NAMALWA (cell line): ENCODE measurements at regions not wholly inside any gene's neighbourhood (a gene's known extent, or its start where the extent isn't known, plus 50 kb on each side); places are given as distances from the start of the nearest gene placed in this dataset.
"Not testable (repeated sequence)": the region's sequence is repeated elsewhere in the genome, so short reads cannot be mapped to it uniquely, and the experiment has no call there.

Experiments used
- DNase-seq: peaks from one replicate; pipeline ENCODE4 v3.0.0-alpha.2; 2015; ENCODE audit warnings: low spot score

DNA sequence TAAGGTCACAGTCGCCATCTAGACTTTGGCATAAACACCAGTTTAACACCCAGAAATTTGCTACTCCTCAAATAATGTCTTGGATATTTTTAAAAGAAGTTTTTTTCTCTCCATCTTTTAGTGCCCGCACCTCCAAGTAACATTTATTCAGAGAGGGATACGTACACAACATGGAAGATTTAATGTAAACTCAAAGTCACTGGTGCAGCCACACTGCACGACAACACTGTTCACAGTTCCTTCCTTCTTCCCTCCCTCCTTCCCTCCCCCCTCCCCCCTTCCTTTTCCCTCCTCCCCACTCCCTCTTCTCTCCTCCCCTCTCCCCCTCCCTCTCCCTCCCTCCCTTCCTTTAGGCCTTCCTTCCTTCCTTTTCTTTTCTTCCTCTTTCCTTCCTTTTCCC lies 56.5 kb downstream of the NPPC start:
- DNase-seq: peak; percentile 19

- not testable (repeated sequence) for DNase-seq
Measured at GRCh38 chr2:231869016-231869415, 57.2 kb downstream of the NPPC start.

DNA sequence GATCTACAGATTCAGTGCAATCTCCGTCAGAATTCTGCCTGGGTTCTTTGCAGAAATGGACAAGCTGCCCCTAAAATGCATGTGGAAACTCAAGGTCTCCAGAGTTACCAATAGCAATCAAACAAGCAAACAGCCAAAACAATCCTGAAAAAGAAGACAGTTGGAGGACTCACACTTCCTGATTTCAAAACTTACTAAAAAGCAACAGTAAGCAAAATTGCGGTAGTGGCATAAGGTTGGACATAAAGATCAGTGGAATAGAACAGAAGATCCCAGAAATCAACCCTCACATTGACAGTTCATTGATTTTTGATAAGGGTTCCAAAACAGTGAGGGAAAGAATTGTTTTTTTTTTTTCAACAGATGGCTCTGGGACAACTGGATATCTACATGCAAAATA lies 59.7 kb downstream of the NPPC start:
- no peak for DNase-seq

DNA sequence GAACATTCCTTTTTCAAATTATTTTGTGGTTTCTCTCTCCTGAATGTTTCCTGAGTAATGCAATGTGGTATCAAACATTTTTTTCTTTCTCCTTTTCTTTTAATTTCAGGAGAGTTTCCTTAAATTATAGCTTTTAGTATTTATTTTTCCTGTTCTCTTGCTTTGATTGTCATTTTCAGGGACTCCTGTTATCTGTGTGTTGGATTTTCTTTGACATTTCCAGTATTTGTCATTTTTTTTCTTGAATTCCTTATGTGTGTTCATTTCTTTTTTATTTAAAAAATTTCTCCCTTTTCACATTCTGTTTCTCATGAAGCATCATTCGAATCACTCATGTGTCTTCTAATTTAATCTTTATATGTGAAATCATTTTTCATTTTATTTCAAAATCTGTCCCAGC lies 61.0 kb downstream of the NPPC start:
- DNase-seq: no peak

GRCh38 chr2:231862071-231862470 lies 64.1 kb downstream of the NPPC start:
- no peak for DNase-seq

DNA sequence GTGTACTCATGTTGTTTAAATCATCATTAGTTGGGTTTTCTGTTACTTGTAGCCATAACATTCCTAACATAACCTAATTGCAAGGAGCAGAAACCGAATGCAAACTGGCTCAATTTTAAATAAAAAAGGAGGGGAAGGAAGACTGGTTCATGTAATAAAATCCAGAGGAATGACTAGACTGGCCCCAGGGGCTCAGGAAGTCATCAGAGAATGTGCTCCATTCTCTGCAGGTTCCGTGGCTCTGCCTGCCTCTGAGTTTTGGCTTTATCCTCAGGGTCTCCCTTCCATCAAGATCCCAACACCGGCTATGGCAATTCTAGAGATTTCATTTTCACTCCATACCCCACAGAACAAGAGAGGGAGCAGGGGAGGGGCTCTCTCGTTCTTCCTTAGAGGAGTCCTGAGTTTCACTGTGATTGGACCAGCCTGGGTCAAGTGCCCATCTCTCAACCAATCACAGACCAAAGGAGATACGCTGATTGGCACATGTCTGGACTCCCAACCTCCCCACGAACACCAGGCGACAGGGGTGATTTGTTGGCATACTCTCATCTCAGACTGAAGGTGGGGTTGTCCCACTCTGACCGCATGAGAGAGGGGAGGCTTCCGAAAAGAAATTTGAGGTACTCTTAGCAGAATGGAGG lies 64.8 kb downstream of the NPPC start:
- no peak for DNase-seq
